OCI-LY3 (cell line): ENCODE measurements at regions not wholly inside any gene's neighbourhood (a gene's known extent, or its start where the extent isn't known, plus 50 kb on each side); places are given as distances from the start of the nearest gene placed in this dataset.

Experiments
- H2AFZ ChIP-seq: fragments of 200-600, 300-600 bp; shearing (Covaris generic); 2 replicates; pipeline ENCODE4 v1.6.0; 2014; ENCODE audit warnings: antibody characterized with exemption, low read depth, low read length
- H3K27ac ChIP-seq: fragments of 200-600, 300-600 bp; sonication (generic); 2 replicates; pipeline ENCODE4 v1.5.1; 2014; ENCODE audit warnings: mild to moderate bottlenecking, low read length, moderate library complexity, mixed read lengths
- H3K27me3 ChIP-seq: fragments of 200-600, 300-600 bp; sonication (generic); 2 replicates; pipeline ENCODE4 v1.6.1; 2014; ENCODE audit warnings: low read depth, low read length, mixed read lengths
- H3K36me3 ChIP-seq: fragments of 200-600, 300-600 bp; sonication (generic); replicated peaks from 2 replicates; pipeline ENCODE3; 2014; ENCODE audit warnings: low read depth, low read length, mixed read lengths
- H3K4me1 ChIP-seq: fragments of 300-600, 200-600 bp; sonication (generic); 2 replicates; pipeline ENCODE4 v1.6.1; 2014; ENCODE audit warnings: low read length, mixed read lengths
- H3K4me2 ChIP-seq: fragments of 200-600, 300-600 bp; sonication (generic); 2 replicates; pipeline ENCODE4 v1.6.1; 2014; ENCODE audit warnings: low read length, mixed read lengths
- H3K4me3 ChIP-seq: fragments of 300-600, 200-600 bp; sonication (generic); 2 replicates; pipeline ENCODE4 v1.5.1; 2014; ENCODE audit warnings: antibody characterized with exemption, mild to moderate bottlenecking, low read length, moderate library complexity
- H3K79me2 ChIP-seq: fragments of 300-600, 200-600 bp; shearing (Covaris generic); 2 replicates; pipeline ENCODE4 v1.6.1; 2014; ENCODE audit warnings: mild to moderate bottlenecking, low read length, mixed read lengths
- H3K9ac ChIP-seq: fragments of 300-600, 200-600 bp; shearing (Covaris generic); 2 replicates; pipeline ENCODE4 v1.6.0; 2014; ENCODE audit warnings: mild to moderate bottlenecking, low read length, moderate library complexity
- H3K9me3 ChIP-seq: fragments of 200-600, 300-600 bp; shearing (Covaris generic); 2 replicates; pipeline ENCODE4 v1.6.1; 2014; ENCODE audit warnings: low read length, mixed read lengths; ENCODE audit not compliant: insufficient read depth
- H4K20me1 ChIP-seq: fragments of 200-600, 300-600 bp; sonication (generic); 2 replicates; pipeline ENCODE4 v1.6.1; 2016; ENCODE audit warnings: low read length, mixed read lengths; ENCODE audit not compliant: insufficient read depth
- CTCF ChIP-seq: fragments of 200-600, 300-600 bp; sonication (generic); IDR thresholded peaks from 2 replicates; pipeline ENCODE4 v1.5.1; 2014; ENCODE audit warnings: antibody characterized with exemption, low read length, low read depth
- EZH2phosphoT487 ChIP-seq: fragments of 200-600 bp; shearing (Covaris generic); IDR thresholded peaks from 2 replicates; pipeline ENCODE4 v1.6.1; 2018; ENCODE audit warnings: antibody characterized with exemption, mixed run types, low read depth

GRCh38 chr12:28698553-28698952 lies 450.5 kb upstream of the FAR2 start:
- no peak overlapping the region for H3K4me3 ChIP-seq

GRCh38 chr12:28699029-28699428 lies 450.0 kb upstream of the FAR2 start:
- no peak overlapping the region for H3K4me3 ChIP-seq
- H4K20me1 ChIP-seq: no peaks in the 10 kb centered on the region
- H3K9ac ChIP-seq: no peak overlapping the region
- no peaks in the 10 kb centered on the region for H3K27me3 ChIP-seq
- H3K36me3 ChIP-seq: no peaks in the 10 kb centered on the region
- no peak overlapping the region for H3K27ac ChIP-seq
- H3K79me2 ChIP-seq: no peaks in the 10 kb centered on the region
- TF ChIP-seq CTCF (no peak), EZH2phosphoT487 (no peak)
- H3K4me1 ChIP-seq: peaks cover 8% of the 10 kb centered on the region
- H3K4me2 ChIP-seq: no peak overlapping the region
- peak overlapping the region; percentile 64; the same call in 1 of the 2 replicates for H2AFZ ChIP-seq
- 0 out of 2 replicates have a peak, but pooled peaks cover 5% of the 10 kb centered on the region for H3K9me3 ChIP-seq

More at GRCh38 chr12:28698553-28698952, 450.5 kb upstream of the FAR2 start:
- no peaks in the 10 kb centered on the region for H3K36me3 ChIP-seq
- no peak overlapping the region for H3K4me2 ChIP-seq
- H3K9ac ChIP-seq: no peak overlapping the region
- H4K20me1 ChIP-seq: no peaks in the 10 kb centered on the region
- H3K27me3 ChIP-seq: no peaks in the 10 kb centered on the region
- TF ChIP-seq EZH2phosphoT487 (no peak), CTCF (no peak)
- H2AFZ ChIP-seq: peak overlapping the region; percentile 64; the same call in 1 of the 2 replicates
- no peaks in the 10 kb centered on the region for H3K79me2 ChIP-seq
- H3K9me3 ChIP-seq: 0 out of 2 replicates have a peak, but pooled peaks cover 3% of the 10 kb centered on the region
- peaks cover 8% of the 10 kb centered on the region for H3K4me1 ChIP-seq
- no peak overlapping the region for H3K27ac ChIP-seq

GRCh38 chr12:28700161-28700560 lies 448.9 kb upstream of the FAR2 start:
- H3K27ac ChIP-seq: no peak overlapping the region
- H3K79me2 ChIP-seq: no peaks in the 10 kb centered on the region
- H3K9ac ChIP-seq: no peak overlapping the region
- peaks cover 8% of the 10 kb centered on the region for H3K4me1 ChIP-seq
- no peaks in the 10 kb centered on the region for H3K36me3 ChIP-seq
- H3K27me3 ChIP-seq: no peaks in the 10 kb centered on the region
- H3K9me3 ChIP-seq: 0 out of 2 replicates have a peak, but pooled peaks cover 5% of the 10 kb centered on the region
- TF ChIP-seq EZH2phosphoT487 (no peak), CTCF (no peak)
- H2AFZ ChIP-seq: no peak overlapping the region
- no peak overlapping the region for H3K4me2 ChIP-seq
- no peaks in the 10 kb centered on the region for H4K20me1 ChIP-seq
- H3K4me3 ChIP-seq: no peak overlapping the region

GRCh38 chr12:28704477-28705169 lies 444.5 kb upstream of the FAR2 start:
- Histone ChIP-seq H2AFZ (no peak overlapping the region), H3K4me1 (peaks cover 4% of the 10 kb centered on the region; the same call in 1 of the 2 replicates), H3K9me3 (0 out of 2 replicates have a peak, but pooled peaks cover 5% of the 10 kb centered on the region), H3K4me3 (no peak overlapping the region), H3K27ac (no peak overlapping the region), H3K36me3 (no peaks in the 10 kb centered on the region), H3K4me2 (no peak overlapping the region), H3K27me3 (no peaks in the 10 kb centered on the region), H3K9ac (no peak overlapping the region), H4K20me1 (no peaks in the 10 kb centered on the region), H3K79me2 (no peaks in the 10 kb centered on the region)
- TF ChIP-seq EZH2phosphoT487: no peak
- no peak for TF ChIP-seq CTCF
